CD4-positive, CD25-positive, alpha-beta regulatory T cell (primary cell): ENCODE measurements at regions not wholly inside any gene's neighbourhood (a gene's known extent, or its start where the extent isn't known, plus 50 kb on each side); places are given as distances from the start of the nearest gene placed in this dataset.

Experiments
- ATAC-seq, 2 donors: fragments of 150-1000 bp; cut with Tn5 transposase; one replicate each; pipeline ENCODE4 v1.10.0; 2021; ENCODE audit warnings: low read depth in 2 of 2, moderate number of reproducible peaks in 2 of 2, moderate library complexity in 1 of 2
- DNase-seq, 3 donors: peaks; one replicate each; pipeline versions ENCODE4 v3.0.0 to v3.0.0-alpha.2; 2012 to 2022; ENCODE audit warnings: mixed read lengths in 1 of 3
- H3K27ac ChIP-seq: one replicate; pipeline ENCODE4 v1.7.0; 2013; ENCODE audit warnings: mild to moderate bottlenecking, low read length; ENCODE audit not compliant: insufficient read depth, poor library complexity, severe bottlenecking
- H3K27me3 ChIP-seq: one replicate; pipeline ENCODE4 v1.7.0; 2013; ENCODE audit warnings: low read length; ENCODE audit not compliant: control insufficient read depth, insufficient read depth
- H3K36me3 ChIP-seq: one replicate; pipeline ENCODE4 v1.7.0; 2013; ENCODE audit warnings: mild to moderate bottlenecking, low read length, moderate library complexity; ENCODE audit not compliant: control insufficient read depth, insufficient read depth
- H3K4me1 ChIP-seq: 2 replicates; pipeline ENCODE4 v1.7.0; 2013; ENCODE audit warnings: mild to moderate bottlenecking, low read length; ENCODE audit not compliant: insufficient read depth, control insufficient read depth, poor library complexity, severe bottlenecking
- H3K4me3 ChIP-seq: one replicate; pipeline ENCODE4 v1.7.0; 2013; ENCODE audit warnings: low read depth, mild to moderate bottlenecking, low read length, moderate library complexity
- H3K9me3 ChIP-seq, 2 experiments: 1 replicate in 1 of 2; 2 replicates in 1 of 2; pipeline ENCODE4 v1.7.0; 2013; ENCODE audit warnings: low read length in 2 of 2, mild to moderate bottlenecking in 1 of 2, moderate library complexity in 1 of 2; ENCODE audit not compliant: control insufficient read depth in 2 of 2
- H3K27ac Mint-ChIP-seq, 3 donors: one replicate each; pipeline ENCODE4 v1.8.0; 2020 to 2022; ENCODE audit warnings: mild to moderate bottlenecking in 3 of 3, mixed read lengths in 3 of 3, moderate library complexity in 2 of 3
- H3K27me3 Mint-ChIP-seq: one replicate; pipeline ENCODE4 v1.8.0; 2022; ENCODE audit warnings: mild to moderate bottlenecking, mixed read lengths
- H3K36me3 Mint-ChIP-seq: one replicate; pipeline ENCODE4 v1.8.0; 2020; ENCODE audit warnings: mixed read lengths
- H3K4me1 Mint-ChIP-seq, 4 donors: one replicate each; pipeline ENCODE4 v1.8.0; 2020 to 2022; ENCODE audit warnings: mixed read lengths in 4 of 4, mild to moderate bottlenecking in 1 of 4
- H3K4me3 Mint-ChIP-seq, 4 donors: one replicate each; pipeline ENCODE4 v1.8.0; 2020 to 2022; ENCODE audit warnings: mild to moderate bottlenecking in 4 of 4, mixed read lengths in 4 of 4, moderate library complexity in 3 of 4
- H3K9me3 Mint-ChIP-seq, 7 donors: one replicate each; pipeline ENCODE4 v1.8.0; 2020 to 2022; ENCODE audit warnings: mixed read lengths in 7 of 7, mild to moderate bottlenecking in 3 of 7, moderate library complexity in 2 of 7

GRCh38 chr4:19301527-19301926 lies 950.2 kb upstream of the SLIT2 start:
- DNase-seq (no peak), ATAC-seq (no peak)
- Histone ChIP-seq H3K4me1 (no peaks in the 10 kb centered on the region), H3K4me3 (no peak overlapping the region), H3K36me3 (no peaks in the 10 kb centered on the region), H3K27ac (no peak overlapping the region), H3K27me3 (no peaks in the 10 kb centered on the region), H3K9me3 (peaks cover 0 to 8% of the 10 kb centered on the region in 2 experiments)
- Mint-ChIP-seq H3K9me3 (peaks cover 1 to 17% (median 4%) of the 10 kb centered on the region in 7 donors), H3K4me1 (no peaks in the 10 kb centered on the region), H3K4me3 (no peak overlapping the region), H3K27me3 (no peaks in the 10 kb centered on the region), H3K27ac (no peak overlapping the region), H3K36me3 (no peaks in the 10 kb centered on the region)

GRCh38 chr4:19300213-19300612 lies 951.5 kb upstream of the SLIT2 start:
- Mint-ChIP-seq H3K36me3 (no peaks in the 10 kb centered on the region), H3K4me1 (no peaks in the 10 kb centered on the region), H3K9me3 (peaks cover under 1 to 13% (median 6%) of the 10 kb centered on the region in 7 donors), H3K4me3 (no peak overlapping the region), H3K27me3 (no peaks in the 10 kb centered on the region), H3K27ac (no peak overlapping the region)
- peaks cover 0 to 5% of the 10 kb centered on the region in 2 experiments for H3K9me3 ChIP-seq
- H3K4me1 ChIP-seq = no peaks in the 10 kb centered on the region
- no peaks in the 10 kb centered on the region for H3K36me3 ChIP-seq
- no peak overlapping the region for H3K4me3 ChIP-seq
- DNase-seq (no peak), ATAC-seq (no peak)
- no peaks in the 10 kb centered on the region for H3K27me3 ChIP-seq
- H3K27ac ChIP-seq = no peak overlapping the region

- H3K27ac ChIP-seq = no peak overlapping the region
- no peaks in the 10 kb centered on the region for H3K27me3 ChIP-seq
- peaks cover 0 to 23% (median 7%) of the 10 kb centered on the region in 7 donors for H3K9me3 Mint-ChIP-seq
- peaks cover 0 to 5% of the 10 kb centered on the region in 2 experiments for H3K9me3 ChIP-seq
- no peak overlapping the region for H3K4me3 ChIP-seq
- DNase-seq (no peak), ATAC-seq (no peak)
- H3K4me1 ChIP-seq = no peaks in the 10 kb centered on the region
- H3K27me3 Mint-ChIP-seq = no peaks in the 10 kb centered on the region
- H3K27ac Mint-ChIP-seq = no peak overlapping the region
- no peak overlapping the region for H3K4me3 Mint-ChIP-seq
- H3K36me3 Mint-ChIP-seq = no peaks in the 10 kb centered on the region
- no peaks in the 10 kb centered on the region for H3K4me1 Mint-ChIP-seq
- no peaks in the 10 kb centered on the region for H3K36me3 ChIP-seq
Observed at GRCh38 chr4:19298998-19299397, 952.7 kb upstream of the SLIT2 start.

- H3K27ac Mint-ChIP-seq = no peak overlapping the region
- Histone ChIP-seq H3K27ac (no peak overlapping the region), H3K36me3 (no peaks in the 10 kb centered on the region), H3K9me3 (peaks cover 5 to 7% of the 10 kb centered on the region in 2 experiments), H3K4me1 (no peaks in the 10 kb centered on the region), H3K4me3 (no peak overlapping the region), H3K27me3 (no peaks in the 10 kb centered on the region)
- H3K9me3 Mint-ChIP-seq = peaks cover 4 to 52% (median 23%) of the 10 kb centered on the region in 7 donors
- DNase-seq (no peak), ATAC-seq (no peak)
- H3K4me3 Mint-ChIP-seq = no peak overlapping the region
- H3K36me3 Mint-ChIP-seq = no peaks in the 10 kb centered on the region
- H3K27me3 Mint-ChIP-seq = no peaks in the 10 kb centered on the region
- no peaks in the 10 kb centered on the region for H3K4me1 Mint-ChIP-seq
Observed at GRCh38 chr4:19293781-19294180, 957.9 kb upstream of the SLIT2 start.

- H3K27me3 Mint-ChIP-seq = no peaks in the 10 kb centered on the region
- no peaks in the 10 kb centered on the region for H3K36me3 Mint-ChIP-seq
- H3K27me3 ChIP-seq = no peaks in the 10 kb centered on the region
- no peak overlapping the region for H3K4me3 Mint-ChIP-seq
- H3K9me3 ChIP-seq = peaks cover 5 to 7% of the 10 kb centered on the region in 2 experiments
- peaks cover 4 to 52% (median 23%) of the 10 kb centered on the region in 7 donors for H3K9me3 Mint-ChIP-seq
- no peaks in the 10 kb centered on the region for H3K4me1 ChIP-seq
- no peak overlapping the region for H3K27ac Mint-ChIP-seq
- H3K4me1 Mint-ChIP-seq = no peaks in the 10 kb centered on the region
- DNase-seq (no peak), ATAC-seq (no peak)
- H3K27ac ChIP-seq = no peak overlapping the region
- no peak overlapping the region for H3K4me3 ChIP-seq
- H3K36me3 ChIP-seq = no peaks in the 10 kb centered on the region
Observed at GRCh38 chr4:19293080-19293479, 958.6 kb upstream of the SLIT2 start.

- Histone ChIP-seq H3K4me3 (no peak overlapping the region), H3K9me3 (peaks cover 0 to 3% of the 10 kb centered on the region in 2 experiments), H3K4me1 (no peaks in the 10 kb centered on the region), H3K36me3 (no peaks in the 10 kb centered on the region), H3K27ac (no peak overlapping the region), H3K27me3 (no peaks in the 10 kb centered on the region)
- H3K27me3 Mint-ChIP-seq = no peaks in the 10 kb centered on the region
- no peak overlapping the region for H3K4me3 Mint-ChIP-seq
- no peaks in the 10 kb centered on the region for H3K4me1 Mint-ChIP-seq
- peaks cover 5 to 36% (median 12%) of the 10 kb centered on the region in 7 donors for H3K9me3 Mint-ChIP-seq
- H3K27ac Mint-ChIP-seq = no peak overlapping the region
- H3K36me3 Mint-ChIP-seq = no peaks in the 10 kb centered on the region
- ATAC-seq (no peak), DNase-seq (no peak)
Observed at GRCh38 chr4:19286924-19287323, 964.8 kb upstream of the SLIT2 start.

- peaks cover 3 to 12% of the 10 kb centered on the region in 2 experiments for H3K9me3 ChIP-seq
- ATAC-seq (no peak), DNase-seq (no peak)
- Mint-ChIP-seq H3K27me3 (no peaks in the 10 kb centered on the region), H3K36me3 (no peaks in the 10 kb centered on the region), H3K27ac (no peak overlapping the region), H3K9me3 (peaks cover 1 to 32% (median 9%) of the 10 kb centered on the region in 7 donors), H3K4me1 (no peaks in the 10 kb centered on the region), H3K4me3 (no peak overlapping the region)
- no peak overlapping the region for H3K27ac ChIP-seq
- no peaks in the 10 kb centered on the region for H3K4me1 ChIP-seq
- no peak overlapping the region for H3K4me3 ChIP-seq
- no peaks in the 10 kb centered on the region for H3K36me3 ChIP-seq
- no peaks in the 10 kb centered on the region for H3K27me3 ChIP-seq
Observed at GRCh38 chr4:19285146-19285545, 966.6 kb upstream of the SLIT2 start.

- ATAC-seq = no peak
Observed at GRCh38 chr4:19278665-19279064, 973.0 kb upstream of the SLIT2 start.

More at GRCh38 chr4:19278665-19279064, 973.0 kb upstream of the SLIT2 start:
- Histone ChIP-seq H3K9me3 (peaks cover 3 to 14% of the 10 kb centered on the region in 2 experiments), H3K4me1 (no peaks in the 10 kb centered on the region), H3K27me3 (no peaks in the 10 kb centered on the region), H3K27ac (no peak overlapping the region), H3K4me3 (no peak overlapping the region), H3K36me3 (no peaks in the 10 kb centered on the region)
- H3K9me3 Mint-ChIP-seq = peaks cover 5 to 31% (median 10%) of the 10 kb centered on the region in 7 donors
- no peak overlapping the region for H3K27ac Mint-ChIP-seq
- no peaks in the 10 kb centered on the region for H3K36me3 Mint-ChIP-seq
- no peaks in the 10 kb centered on the region for H3K27me3 Mint-ChIP-seq
- no peak overlapping the region for H3K4me3 Mint-ChIP-seq
- DNase-seq = no peak
- H3K4me1 Mint-ChIP-seq = no peaks in the 10 kb centered on the region
